GM23338 (cell line): ENCODE measurements at regions not wholly inside any gene's neighbourhood (a gene's known extent, or its start where the extent isn't known, plus 50 kb on each side); places are given as distances from the start of the nearest gene placed in this dataset.

Experiments
- ATAC-seq: fragments of 200-7000 bp; cut with Tn5 transposase; 3 replicates; pipeline ENCODE4 v1.9.1; 2020
- DNase-seq: peaks from one replicate; pipeline ENCODE4 v3.0.0-alpha.2; 2015; ENCODE audit warnings: low spot score
- H2AFZ ChIP-seq: fragments of 200-600 bp; sonication (generic); 2 replicates; pipeline ENCODE4 v1.8.0; 2016; ENCODE audit warnings: antibody characterized with exemption, mild to moderate bottlenecking, moderate library complexity
- H3F3A ChIP-seq: fragments of 200-600 bp; sonication (generic); replicated peaks from 2 replicates; pipeline ENCODE4 v1.8.0; 2017; ENCODE audit warnings: antibody characterized with exemption, mixed run types, low read depth
- H3K27ac ChIP-seq: fragments of 200-600 bp; sonication (generic); 2 replicates; pipeline ENCODE4 v1.6.1; 2016; ENCODE audit warnings: low read depth
- H3K27me3 ChIP-seq: fragments of 200-600 bp; sonication (generic); 2 replicates; pipeline ENCODE4 v1.8.0; 2016; ENCODE audit warnings: mild to moderate bottlenecking, mixed run types, moderate library complexity; ENCODE audit not compliant: insufficient read depth
- H3K36me3 ChIP-seq: fragments of 200-600 bp; sonication (generic); 2 replicates; pipeline ENCODE4 v1.8.0; 2016; ENCODE audit warnings: mild to moderate bottlenecking; ENCODE audit not compliant: insufficient read depth
- H3K4me1 ChIP-seq: fragments of 200-600 bp; sonication (generic); 2 replicates; pipeline ENCODE4 v1.8.0; 2016; ENCODE audit warnings: mild to moderate bottlenecking, moderate library complexity; ENCODE audit not compliant: insufficient read depth
- H3K4me2 ChIP-seq: fragments of 200-600 bp; sonication (generic); 2 replicates; pipeline ENCODE4 v1.7.1; 2017; ENCODE audit warnings: mixed run types
- H3K4me3 ChIP-seq: fragments of 200-600 bp; sonication (generic); 2 replicates; pipeline ENCODE4 v1.6.1; 2016; ENCODE audit warnings: mixed run types
- H3K79me2 ChIP-seq: fragments of 200-600 bp; sonication (generic); replicated peaks from 2 replicates; pipeline ENCODE4 v1.8.0; 2017; ENCODE audit warnings: mild to moderate bottlenecking; ENCODE audit not compliant: insufficient read depth
- H3K9me2 ChIP-seq: fragments of 200-600 bp; sonication (generic); 2 replicates; pipeline ENCODE4 v1.8.0; 2017; ENCODE audit not compliant: insufficient read depth
- H4K20me1 ChIP-seq: fragments of 200-600 bp; sonication (generic); replicated peaks from 2 replicates; pipeline ENCODE4 v1.8.0; 2017; ENCODE audit warnings: mild to moderate bottlenecking; ENCODE audit not compliant: insufficient read depth
- H3K27ac Mint-ChIP-seq: 2 replicates; pipeline ENCODE4 v1.8.0; 2020; ENCODE audit warnings: inconsistent platforms, mild to moderate bottlenecking, moderate library complexity, mixed read lengths
- H3K27me3 Mint-ChIP-seq: 3 replicates; pipeline ENCODE4 v1.8.0; 2022; ENCODE audit warnings: low read depth, mild to moderate bottlenecking, moderate library complexity, mixed read lengths, inconsistent platforms; ENCODE audit not compliant: insufficient read depth, poor library complexity
- H3K36me3 Mint-ChIP-seq: 3 replicates; pipeline ENCODE4 v1.8.0; 2021; ENCODE audit warnings: low read depth, mild to moderate bottlenecking, inconsistent platforms, moderate library complexity, mixed read lengths
- H3K4me1 Mint-ChIP-seq: 3 replicates; pipeline ENCODE4 v1.8.0; 2020; ENCODE audit warnings: mild to moderate bottlenecking, inconsistent platforms, mixed read lengths
- H3K4me3 Mint-ChIP-seq: 3 replicates; pipeline ENCODE4 v1.8.0; 2021; ENCODE audit warnings: moderate library complexity, mild to moderate bottlenecking, inconsistent platforms, mixed read lengths
- H3K9me3 Mint-ChIP-seq: 3 replicates; pipeline ENCODE4 v1.8.0; 2020; ENCODE audit warnings: moderate library complexity, mild to moderate bottlenecking, inconsistent platforms, mixed read lengths
- CREB1 ChIP-seq: fragments of 250-450 bp; sonication (Bioruptor Pico); IDR thresholded peaks from 2 replicates; pipeline ENCODE4 v1.5.0; 2020; ENCODE audit warnings: low read depth, mild to moderate bottlenecking, moderate library complexity
- CTCF ChIP-seq, 2 experiments: fragments of 200-600 bp in 1 of 2; sonication (generic) in 1 of 2; conservative IDR thresholded peaks; 2 replicates each; pipeline versions ENCODE4 v1.5.1 to v1.6.1; 2016 to 2017; ENCODE audit warnings: antibody characterized with exemption in 2 of 2, low read depth in 2 of 2, mild to moderate bottlenecking in 2 of 2, moderate library complexity in 1 of 2
- ETS1 ChIP-seq: IDR thresholded peaks from 2 replicates; pipeline ENCODE4 v1.6.1; 2016; ENCODE audit warnings: antibody characterized with exemption
- EZH2phosphoT487 ChIP-seq: fragments of 200-600 bp; sonication (generic); IDR thresholded peaks from one replicate; pipeline ENCODE4 v1.8.1; 2018; ENCODE audit warnings: antibody characterized with exemption; ENCODE audit not compliant: unreplicated experiment
- JUNB ChIP-seq: IDR thresholded peaks from one replicate; pipeline ENCODE4 v1.6.1; 2016; ENCODE audit warnings: antibody characterized with exemption; ENCODE audit not compliant: unreplicated experiment
- POLR2AphosphoS5 ChIP-seq: IDR thresholded peaks from 2 replicates; pipeline ENCODE4 v1.6.1; 2016; ENCODE audit warnings: antibody characterized with exemption, low read depth
- REST ChIP-seq: IDR thresholded peaks from one replicate; pipeline ENCODE4 v1.6.1; 2018; ENCODE audit warnings: antibody characterized with exemption; ENCODE audit not compliant: unreplicated experiment
- STAT1 ChIP-seq: IDR thresholded peaks from one replicate; pipeline ENCODE4 v1.6.1; 2016; ENCODE audit warnings: antibody characterized with exemption; ENCODE audit not compliant: unreplicated experiment
- ZNF114 ChIP-seq: fragments of 250-450 bp; sonication (Bioruptor Pico); IDR thresholded peaks from 2 replicates; pipeline ENCODE4 v1.5.0; 2020; ENCODE audit warnings: mild to moderate bottlenecking, moderate library complexity
- ZNF462 ChIP-seq: fragments of 250-450 bp; sonication (Bioruptor Pico); IDR thresholded peaks from 2 replicates; pipeline ENCODE4 v1.5.0; 2020; ENCODE audit warnings: mild to moderate bottlenecking, moderate library complexity

GRCh38 chr1:87603626-87604025, 274.9 kb downstream of the LMO4 start:
- Histone ChIP-seq H3K4me3 (no peak overlapping the region), H3K4me1 (peaks cover 13% of the 10 kb centered on the region; the same call in 1 of the 2 replicates), H4K20me1 (no peaks in the 10 kb centered on the region), H3F3A (no peaks in the 10 kb centered on the region), H3K9me2 (no peaks in the 10 kb centered on the region), H3K36me3 (no peaks in the 10 kb centered on the region), H2AFZ (no peak overlapping the region), H3K4me2 (no peak overlapping the region), H3K79me2 (no peaks in the 10 kb centered on the region), H3K27ac (no peak overlapping the region), H3K27me3 (no peaks in the 10 kb centered on the region)
- DNase-seq = no peak
- Mint-ChIP-seq H3K36me3 (peaks cover 8% of the 10 kb centered on the region; the same call in 2 of the 3 replicates), H3K4me1 (peaks cover 13% of the 10 kb centered on the region), H3K4me3 (no peak overlapping the region), H3K27ac (no peak overlapping the region), H3K9me3 (no peaks in the 10 kb centered on the region; the same call in 2 of the 3 replicates), H3K27me3 (no peaks in the 10 kb centered on the region)
- no peak for ATAC-seq
- no peak for TF ChIP-seq ZNF114 (CRISPR knock-in tag)
- TF ChIP-seq POLR2AphosphoS5 = no peak
- TF ChIP-seq CREB1 (CRISPR knock-in tag) = no peak
- TF ChIP-seq CTCF (conservative IDR thresholded peaks at IDR 0.05; ENCODE audit: low read depth in 2 of 2) = no peak
- no peak for TF ChIP-seq STAT1
- no peak for TF ChIP-seq REST

GRCh38 chr1:87612956-87613355, 284.3 kb downstream of the LMO4 start:
- Histone ChIP-seq H3K79me2 (no peaks in the 10 kb centered on the region), H4K20me1 (no peaks in the 10 kb centered on the region), H3F3A (no peaks in the 10 kb centered on the region), H3K4me2 (no peak overlapping the region), H3K4me3 (no peak overlapping the region), H3K27ac (no peak overlapping the region), H3K9me2 (no peaks in the 10 kb centered on the region), H3K4me1 (no peaks in the 10 kb centered on the region), H3K27me3 (no peaks in the 10 kb centered on the region), H2AFZ (no peak overlapping the region), H3K36me3 (no peaks in the 10 kb centered on the region)
- H3K4me1 Mint-ChIP-seq = no peaks in the 10 kb centered on the region
- no peak overlapping the region for H3K27ac Mint-ChIP-seq
- H3K36me3 Mint-ChIP-seq = no peaks in the 10 kb centered on the region
- ATAC-seq (no peak), DNase-seq (no peak)
- H3K27me3 Mint-ChIP-seq = no peaks in the 10 kb centered on the region
- no peak overlapping the region for H3K4me3 Mint-ChIP-seq
- no peaks in the 10 kb centered on the region for H3K9me3 Mint-ChIP-seq
- TF ChIP-seq EZH2phosphoT487 (no peak), STAT1 (no peak), JUNB (no peak), ETS1 (no peak), POLR2AphosphoS5 (no peak), ZNF462 (CRISPR knock-in tag) (no peak), CREB1 (CRISPR knock-in tag) (no peak)
